ENCODE measurements at regions not wholly inside any gene's neighbourhood (a gene's known extent, or its start where the extent isn't known, plus 50 kb on each side); places are given as distances from the start of the nearest gene placed in this dataset.
"Not testable (repeated sequence)": the region's sequence is repeated elsewhere in the genome, so short reads cannot be mapped to it uniquely, and the experiment has no call there.

DNA sequence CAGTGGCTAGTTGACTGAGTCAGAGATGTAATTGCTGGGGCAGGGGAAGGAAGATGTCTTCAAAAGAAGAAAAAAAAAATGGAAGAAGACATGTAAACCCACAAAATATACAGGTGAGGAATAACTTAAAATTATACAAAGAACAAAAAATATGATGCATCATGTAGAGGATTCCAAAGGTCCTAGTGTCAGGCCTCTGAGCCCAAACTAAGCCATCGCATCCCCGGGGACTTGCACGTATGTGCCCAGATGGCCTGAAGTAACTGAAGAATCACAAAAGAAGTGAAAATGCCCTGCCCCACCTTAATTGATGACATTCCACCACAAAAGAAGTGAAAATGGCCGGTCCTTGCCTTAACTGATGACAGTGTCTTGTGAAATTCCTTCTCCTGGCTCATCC lies 168.7 kb upstream of the SOX14 start:
- TF ChIP-seq, protein P1, sequence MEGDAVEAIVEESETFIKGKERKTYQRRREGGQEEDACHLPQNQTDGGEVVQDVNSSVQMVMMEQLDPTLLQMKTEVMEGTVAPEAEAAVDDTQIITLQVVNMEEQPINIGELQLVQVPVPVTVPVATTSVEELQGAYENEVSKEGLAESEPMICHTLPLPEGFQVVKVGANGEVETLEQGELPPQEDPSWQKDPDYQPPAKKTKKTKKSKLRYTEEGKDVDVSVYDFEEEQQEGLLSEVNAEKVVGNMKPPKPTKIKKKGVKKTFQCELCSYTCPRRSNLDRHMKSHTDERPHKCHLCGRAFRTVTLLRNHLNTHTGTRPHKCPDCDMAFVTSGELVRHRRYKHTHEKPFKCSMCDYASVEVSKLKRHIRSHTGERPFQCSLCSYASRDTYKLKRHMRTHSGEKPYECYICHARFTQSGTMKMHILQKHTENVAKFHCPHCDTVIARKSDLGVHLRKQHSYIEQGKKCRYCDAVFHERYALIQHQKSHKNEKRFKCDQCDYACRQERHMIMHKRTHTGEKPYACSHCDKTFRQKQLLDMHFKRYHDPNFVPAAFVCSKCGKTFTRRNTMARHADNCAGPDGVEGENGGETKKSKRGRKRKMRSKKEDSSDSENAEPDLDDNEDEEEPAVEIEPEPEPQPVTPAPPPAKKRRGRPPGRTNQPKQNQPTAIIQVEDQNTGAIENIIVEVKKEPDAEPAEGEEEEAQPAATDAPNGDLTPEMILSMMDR (conservative IDR thresholded peaks at IDR 0.05; ENCODE audit: low read depth, low read length): not testable (repeated sequence)
- not testable (repeated sequence) for TF ChIP-seq POLR2A, RFX5 (IDR thresholded peaks at IDR 0.05; ENCODE audit: low read depth, low read length)
- TF ChIP-seq, protein P2, sequence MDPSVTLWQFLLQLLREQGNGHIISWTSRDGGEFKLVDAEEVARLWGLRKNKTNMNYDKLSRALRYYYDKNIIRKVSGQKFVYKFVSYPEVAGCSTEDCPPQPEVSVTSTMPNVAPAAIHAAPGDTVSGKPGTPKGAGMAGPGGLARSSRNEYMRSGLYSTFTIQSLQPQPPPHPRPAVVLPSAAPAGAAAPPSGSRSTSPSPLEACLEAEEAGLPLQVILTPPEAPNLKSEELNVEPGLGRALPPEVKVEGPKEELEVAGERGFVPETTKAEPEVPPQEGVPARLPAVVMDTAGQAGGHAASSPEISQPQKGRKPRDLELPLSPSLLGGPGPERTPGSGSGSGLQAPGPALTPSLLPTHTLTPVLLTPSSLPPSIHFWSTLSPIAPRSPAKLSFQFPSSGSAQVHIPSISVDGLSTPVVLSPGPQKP (IDR thresholded peaks at IDR 0.05; ENCODE audit: borderline replicate concordance, low read depth, low read length): not testable (repeated sequence)
- TF ChIP-seq, protein P3, sequence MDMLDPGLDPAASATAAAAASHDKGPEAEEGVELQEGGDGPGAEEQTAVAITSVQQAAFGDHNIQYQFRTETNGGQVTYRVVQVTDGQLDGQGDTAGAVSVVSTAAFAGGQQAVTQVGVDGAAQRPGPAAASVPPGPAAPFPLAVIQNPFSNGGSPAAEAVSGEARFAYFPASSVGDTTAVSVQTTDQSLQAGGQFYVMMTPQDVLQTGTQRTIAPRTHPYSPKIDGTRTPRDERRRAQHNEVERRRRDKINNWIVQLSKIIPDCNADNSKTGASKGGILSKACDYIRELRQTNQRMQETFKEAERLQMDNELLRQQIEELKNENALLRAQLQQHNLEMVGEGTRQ (IDR thresholded peaks at IDR 0.05; ENCODE audit: low read depth, low read length): not testable (repeated sequence)
